Uterus (tissue), 2 donors: ENCODE measurements at regions not wholly inside any gene's neighbourhood (a gene's known extent, or its start where the extent isn't known, plus 50 kb on each side); places are given as distances from the start of the nearest gene placed in this dataset.

Source experiments
- CTCF ChIP-seq, 4 experiments: fragments of 200-600 bp in 2 of 4; fragments of 450-650 bp in 2 of 4; sonication (generic) in 2 of 4; IDR thresholded peaks; one replicate each; pipeline ENCODE4 v1.5.1; 2016 to 2019; ENCODE audit warnings: antibody characterized with exemption in 4 of 4, mild to moderate bottlenecking in 2 of 4, moderate library complexity in 1 of 4
- POLR2A ChIP-seq, 2 donors: fragments of 450-650 bp; IDR thresholded peaks; one replicate each; pipeline ENCODE4 v1.6.1; 2016; ENCODE audit warnings: antibody characterized with exemption in 2 of 2, mild to moderate bottlenecking in 1 of 2, moderate library complexity in 1 of 2

- TF ChIP-seq CTCF (IDR thresholded peaks at IDR 0.05) (no peak), POLR2A (IDR thresholded peaks at IDR 0.05) (no peak)
These were observed 106.6 kb upstream of the CTBP2 start for GRCh38 chr10:125266966-125267365.
